ENCODE measurements at regions not wholly inside any gene's neighbourhood (a gene's known extent, or its start where the extent isn't known, plus 50 kb on each side); places are given as distances from the start of the nearest gene placed in this dataset.
"Not testable (repeated sequence)": the region's sequence is repeated elsewhere in the genome, so short reads cannot be mapped to it uniquely, and the experiment has no call there.

- Histone ChIP-seq H3K36me3 (ENCODE audit: control insufficient read depth, insufficient read depth, low read length) (no peaks in the 10 kb centered on the region), H3K4me3 (ENCODE audit: low read depth, low read length) (no peak overlapping the region), H3K4me1 (ENCODE audit: control insufficient read depth, insufficient read depth, low read length) (no peaks in the 10 kb centered on the region), H3K9me3 (ENCODE audit: control insufficient read depth, insufficient read depth, low read length) (no peaks in the 10 kb centered on the region), H3K27me3 (ENCODE audit: control insufficient read depth, insufficient read depth, low read length) (no peaks in the 10 kb centered on the region), H3K9ac (ENCODE audit: low read depth, low read length) (no peak overlapping the region)
These were observed 50.5 kb upstream of the PRNP start for GRCh38 chr20:4635781-4636180.

- Histone ChIP-seq H3K9ac (ENCODE audit: low read depth, low read length) (no peak overlapping the region), H3K9me3 (ENCODE audit: control insufficient read depth, insufficient read depth, low read length) (no peaks in the 10 kb centered on the region), H3K36me3 (ENCODE audit: control insufficient read depth, insufficient read depth, low read length) (no peaks in the 10 kb centered on the region), H3K4me1 (ENCODE audit: control insufficient read depth, insufficient read depth, low read length) (no peaks in the 10 kb centered on the region), H3K27me3 (ENCODE audit: control insufficient read depth, insufficient read depth, low read length) (no peaks in the 10 kb centered on the region), H3K4me3 (ENCODE audit: low read depth, low read length) (no peak overlapping the region)
These were observed 50.9 kb upstream of the PRNP start for GRCh38 chr20:4635342-4635741.

GRCh38 chr20:4633780-4634179 is 52.5 kb upstream of the PRNP start:
- H3K9me3 ChIP-seq (ENCODE audit: control insufficient read depth, insufficient read depth, low read length): no peaks in the 10 kb centered on the region
- H3K4me3 ChIP-seq (ENCODE audit: low read depth, low read length): no peak overlapping the region
- no peaks in the 10 kb centered on the region for H3K36me3 ChIP-seq (ENCODE audit: control insufficient read depth, insufficient read depth, low read length)
- no peak overlapping the region for H3K9ac ChIP-seq (ENCODE audit: low read depth, low read length)
- H3K4me1 ChIP-seq (ENCODE audit: control insufficient read depth, insufficient read depth, low read length): no peaks in the 10 kb centered on the region
- no peaks in the 10 kb centered on the region for H3K27me3 ChIP-seq (ENCODE audit: control insufficient read depth, insufficient read depth, low read length)

GRCh38 chr20:4633379-4633778 is 52.9 kb upstream of the PRNP start:
- Histone ChIP-seq H3K4me1 (ENCODE audit: control insufficient read depth, insufficient read depth, low read length) (no peaks in the 10 kb centered on the region), H3K9me3 (ENCODE audit: control insufficient read depth, insufficient read depth, low read length) (no peaks in the 10 kb centered on the region), H3K27me3 (ENCODE audit: control insufficient read depth, insufficient read depth, low read length) (no peaks in the 10 kb centered on the region), H3K36me3 (ENCODE audit: control insufficient read depth, insufficient read depth, low read length) (no peaks in the 10 kb centered on the region), H3K9ac (ENCODE audit: low read depth, low read length) (no peak overlapping the region), H3K4me3 (ENCODE audit: low read depth, low read length) (no peak overlapping the region)

GRCh38 chr20:4632876-4633275 is 53.4 kb upstream of the PRNP start:
- Histone ChIP-seq H3K27me3 (ENCODE audit: control insufficient read depth, insufficient read depth, low read length) (no peaks in the 10 kb centered on the region), H3K4me3 (ENCODE audit: low read depth, low read length) (no peak overlapping the region), H3K9ac (ENCODE audit: low read depth, low read length) (no peak overlapping the region), H3K4me1 (ENCODE audit: control insufficient read depth, insufficient read depth, low read length) (no peaks in the 10 kb centered on the region), H3K36me3 (ENCODE audit: control insufficient read depth, insufficient read depth, low read length) (no peaks in the 10 kb centered on the region), H3K9me3 (ENCODE audit: control insufficient read depth, insufficient read depth, low read length) (no peaks in the 10 kb centered on the region)

GRCh38 chr20:4626228-4626627 is 60.0 kb upstream of the PRNP start:
- H3K27me3 ChIP-seq (ENCODE audit: control insufficient read depth, insufficient read depth, low read length): no peaks in the 10 kb centered on the region

GRCh38 chr20:4625687-4626086 is 60.6 kb upstream of the PRNP start:
- Histone ChIP-seq H3K4me1 (ENCODE audit: control insufficient read depth, insufficient read depth, low read length) (no peaks in the 10 kb centered on the region), H3K9ac (ENCODE audit: low read depth, low read length) (no peak overlapping the region), H3K9me3 (ENCODE audit: control insufficient read depth, insufficient read depth, low read length) (no peaks in the 10 kb centered on the region), H3K27me3 (ENCODE audit: control insufficient read depth, insufficient read depth, low read length) (no peaks in the 10 kb centered on the region), H3K36me3 (ENCODE audit: control insufficient read depth, insufficient read depth, low read length) (no peaks in the 10 kb centered on the region), H3K4me3 (ENCODE audit: low read depth, low read length) (no peak overlapping the region)

More at GRCh38 chr20:4626228-4626627, 60.0 kb upstream of the PRNP start:
- Histone ChIP-seq H3K4me1 (ENCODE audit: control insufficient read depth, insufficient read depth, low read length) (no peaks in the 10 kb centered on the region), H3K9ac (ENCODE audit: low read depth, low read length) (no peak overlapping the region), H3K36me3 (ENCODE audit: control insufficient read depth, insufficient read depth, low read length) (no peaks in the 10 kb centered on the region), H3K9me3 (ENCODE audit: control insufficient read depth, insufficient read depth, low read length) (no peaks in the 10 kb centered on the region), H3K4me3 (ENCODE audit: low read depth, low read length) (no peak overlapping the region)

- H3K27me3 ChIP-seq (ENCODE audit: control insufficient read depth, insufficient read depth, low read length); H3K9me3 ChIP-seq (ENCODE audit: control insufficient read depth, insufficient read depth, low read length); H3K36me3 ChIP-seq (ENCODE audit: control insufficient read depth, insufficient read depth, low read length); H3K4me1 ChIP-seq (ENCODE audit: control insufficient read depth, insufficient read depth, low read length); H3K9ac ChIP-seq (ENCODE audit: low read depth, low read length); H3K4me3 ChIP-seq (ENCODE audit: low read depth, low read length): not testable (repeated sequence)
These were observed 61.5 kb upstream of the PRNP start for GRCh38 chr20:4624675-4625336.

- H3K9me3 ChIP-seq (ENCODE audit: control insufficient read depth, insufficient read depth, low read length); H3K4me3 ChIP-seq (ENCODE audit: low read depth, low read length): not testable (repeated sequence)
These were observed 67.1 kb upstream of the PRNP start for GRCh38 chr20:4619144-4619543.

GRCh38 chr20:4617484-4617883 is 68.8 kb upstream of the PRNP start:
- Histone ChIP-seq H3K27me3 (ENCODE audit: control insufficient read depth, insufficient read depth, low read length) (no peaks in the 10 kb centered on the region), H3K36me3 (ENCODE audit: control insufficient read depth, insufficient read depth, low read length) (no peaks in the 10 kb centered on the region), H3K4me1 (ENCODE audit: control insufficient read depth, insufficient read depth, low read length) (no peaks in the 10 kb centered on the region), H3K4me3 (ENCODE audit: low read depth, low read length) (no peak overlapping the region), H3K9ac (ENCODE audit: low read depth, low read length) (no peak overlapping the region), H3K9me3 (ENCODE audit: control insufficient read depth, insufficient read depth, low read length) (no peaks in the 10 kb centered on the region)

More at GRCh38 chr20:4619144-4619543, 67.1 kb upstream of the PRNP start:
- not testable (repeated sequence) for H3K4me1 ChIP-seq (ENCODE audit: control insufficient read depth, insufficient read depth, low read length); H3K27me3 ChIP-seq (ENCODE audit: control insufficient read depth, insufficient read depth, low read length); H3K9ac ChIP-seq (ENCODE audit: low read depth, low read length); H3K36me3 ChIP-seq (ENCODE audit: control insufficient read depth, insufficient read depth, low read length)

- Histone ChIP-seq H3K27me3 (ENCODE audit: control insufficient read depth, insufficient read depth, low read length) (no peaks in the 10 kb centered on the region), H3K36me3 (ENCODE audit: control insufficient read depth, insufficient read depth, low read length) (no peaks in the 10 kb centered on the region), H3K9me3 (ENCODE audit: control insufficient read depth, insufficient read depth, low read length) (no peaks in the 10 kb centered on the region), H3K4me3 (ENCODE audit: low read depth, low read length) (no peak overlapping the region), H3K4me1 (ENCODE audit: control insufficient read depth, insufficient read depth, low read length) (no peaks in the 10 kb centered on the region), H3K9ac (ENCODE audit: low read depth, low read length) (no peak overlapping the region)
These were observed 69.2 kb upstream of the PRNP start for GRCh38 chr20:4617019-4617418.

- no peaks in the 10 kb centered on the region for H3K27me3 ChIP-seq (ENCODE audit: control insufficient read depth, insufficient read depth, low read length)
- no peaks in the 10 kb centered on the region for H3K9me3 ChIP-seq (ENCODE audit: control insufficient read depth, insufficient read depth, low read length)
- no peaks in the 10 kb centered on the region for H3K4me1 ChIP-seq (ENCODE audit: control insufficient read depth, insufficient read depth, low read length)
- no peak overlapping the region for H3K4me3 ChIP-seq (ENCODE audit: low read depth, low read length)
- H3K36me3 ChIP-seq (ENCODE audit: control insufficient read depth, insufficient read depth, low read length): no peaks in the 10 kb centered on the region
- no peak overlapping the region for H3K9ac ChIP-seq (ENCODE audit: low read depth, low read length)
These were observed 72.3 kb upstream of the PRNP start for GRCh38 chr20:4613718-4614620.

Measured in iPS-15b (cell line).